OCI-LY3 (cell line): ENCODE measurements at regions not wholly inside any gene's neighbourhood (a gene's known extent, or its start where the extent isn't known, plus 50 kb on each side); places are given as distances from the start of the nearest gene placed in this dataset.
"Not testable (repeated sequence)": the region's sequence is repeated elsewhere in the genome, so short reads cannot be mapped to it uniquely, and the experiment has no call there.

Experiments used
- H2AFZ ChIP-seq: fragments of 200-600, 300-600 bp; shearing (Covaris generic); 2 replicates; pipeline ENCODE4 v1.6.0; 2014; ENCODE audit warnings: antibody characterized with exemption, low read depth, low read length
- H3K27ac ChIP-seq: fragments of 200-600, 300-600 bp; sonication (generic); 2 replicates; pipeline ENCODE4 v1.5.1; 2014; ENCODE audit warnings: mild to moderate bottlenecking, low read length, moderate library complexity, mixed read lengths
- H3K27me3 ChIP-seq: fragments of 200-600, 300-600 bp; sonication (generic); 2 replicates; pipeline ENCODE4 v1.6.1; 2014; ENCODE audit warnings: low read depth, low read length, mixed read lengths
- H3K36me3 ChIP-seq: fragments of 200-600, 300-600 bp; sonication (generic); replicated peaks from 2 replicates; pipeline ENCODE3; 2014; ENCODE audit warnings: low read depth, low read length, mixed read lengths
- H3K4me1 ChIP-seq: fragments of 300-600, 200-600 bp; sonication (generic); 2 replicates; pipeline ENCODE4 v1.6.1; 2014; ENCODE audit warnings: low read length, mixed read lengths
- H3K4me2 ChIP-seq: fragments of 200-600, 300-600 bp; sonication (generic); 2 replicates; pipeline ENCODE4 v1.6.1; 2014; ENCODE audit warnings: low read length, mixed read lengths
- H3K4me3 ChIP-seq: fragments of 300-600, 200-600 bp; sonication (generic); 2 replicates; pipeline ENCODE4 v1.5.1; 2014; ENCODE audit warnings: antibody characterized with exemption, mild to moderate bottlenecking, low read length, moderate library complexity
- H3K79me2 ChIP-seq: fragments of 300-600, 200-600 bp; shearing (Covaris generic); 2 replicates; pipeline ENCODE4 v1.6.1; 2014; ENCODE audit warnings: mild to moderate bottlenecking, low read length, mixed read lengths
- H3K9ac ChIP-seq: fragments of 300-600, 200-600 bp; shearing (Covaris generic); 2 replicates; pipeline ENCODE4 v1.6.0; 2014; ENCODE audit warnings: mild to moderate bottlenecking, low read length, moderate library complexity
- H3K9me3 ChIP-seq: fragments of 200-600, 300-600 bp; shearing (Covaris generic); 2 replicates; pipeline ENCODE4 v1.6.1; 2014; ENCODE audit warnings: low read length, mixed read lengths; ENCODE audit not compliant: insufficient read depth
- H4K20me1 ChIP-seq: fragments of 200-600, 300-600 bp; sonication (generic); 2 replicates; pipeline ENCODE4 v1.6.1; 2016; ENCODE audit warnings: low read length, mixed read lengths; ENCODE audit not compliant: insufficient read depth

- not testable (repeated sequence) for H2AFZ ChIP-seq, H4K20me1 ChIP-seq, H3K4me2 ChIP-seq, H3K36me3 ChIP-seq, H3K4me1 ChIP-seq, H3K79me2 ChIP-seq, H3K9me3 ChIP-seq, H3K27me3 ChIP-seq, H3K9ac ChIP-seq, H3K4me3 ChIP-seq, H3K27ac ChIP-seq
These were observed 69.5 kb downstream of the NPIPA7 start for GRCh38 chr16:16448423-16448822.

GRCh38 chr16:16449712-16450237, 70.8 kb downstream of the NPIPA7 start:
- not testable (repeated sequence) for H3K27me3 ChIP-seq, H2AFZ ChIP-seq, H4K20me1 ChIP-seq, H3K9ac ChIP-seq, H3K4me2 ChIP-seq, H3K27ac ChIP-seq, H3K9me3 ChIP-seq, H3K4me1 ChIP-seq, H3K36me3 ChIP-seq, H3K4me3 ChIP-seq, H3K79me2 ChIP-seq

- H3K27me3 ChIP-seq, H3K9me3 ChIP-seq, H3K27ac ChIP-seq, H3K4me2 ChIP-seq, H2AFZ ChIP-seq, H4K20me1 ChIP-seq, H3K36me3 ChIP-seq, H3K79me2 ChIP-seq, H3K9ac ChIP-seq, H3K4me1 ChIP-seq, H3K4me3 ChIP-seq: not testable (repeated sequence)
These were observed 72.9 kb downstream of the NPIPA7 start for GRCh38 chr16:16451721-16452410.

DNA sequence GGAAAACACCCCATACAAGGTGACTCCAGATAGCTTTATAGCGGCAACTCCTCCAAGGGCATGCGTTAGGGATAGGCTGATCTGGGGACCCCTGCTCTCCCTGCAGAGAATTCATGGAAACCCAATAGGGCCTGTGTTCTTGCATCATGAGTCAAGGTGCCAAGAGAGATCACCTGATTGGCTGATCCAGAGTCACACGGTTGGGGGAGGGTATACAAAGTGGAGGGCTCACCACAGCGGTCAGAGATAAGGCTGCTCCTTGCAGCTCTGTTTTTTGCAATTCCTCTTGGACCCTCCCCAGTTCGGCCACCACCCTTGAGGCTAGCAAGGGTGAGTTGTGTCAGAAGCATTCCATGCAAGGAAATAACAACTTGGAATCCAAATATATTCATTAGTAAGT, 79.6 kb downstream of the NPIPA7 start:
- H3K4me3 ChIP-seq, H3K4me2 ChIP-seq, H3K9me3 ChIP-seq, H3K36me3 ChIP-seq, H3K79me2 ChIP-seq, H4K20me1 ChIP-seq, H3K4me1 ChIP-seq, H3K27me3 ChIP-seq, H3K27ac ChIP-seq, H3K9ac ChIP-seq, H2AFZ ChIP-seq: not testable (repeated sequence)

DNA sequence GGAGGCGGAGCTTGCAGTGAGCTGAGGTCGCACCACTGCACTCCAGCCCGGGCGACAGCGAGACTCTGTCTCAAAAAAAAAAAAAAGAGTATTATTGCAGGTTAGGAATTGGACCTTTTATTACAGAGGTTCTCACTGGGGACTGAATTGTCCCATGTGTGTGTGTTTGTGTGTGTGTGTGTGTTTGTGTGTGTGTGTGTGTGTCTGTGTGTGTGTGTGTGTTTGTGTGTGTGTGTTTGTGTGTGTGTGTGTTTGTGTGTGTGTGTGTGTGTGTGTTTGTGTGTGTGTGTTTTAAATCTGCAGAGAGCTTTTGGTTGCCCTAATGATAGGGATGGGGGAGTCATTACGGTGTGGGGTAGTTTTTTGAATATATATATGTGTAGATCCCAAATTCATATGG, 84.9 kb downstream of the NPIPA7 start:
- H3K27me3 ChIP-seq, H3K36me3 ChIP-seq, H3K79me2 ChIP-seq, H2AFZ ChIP-seq, H3K4me1 ChIP-seq, H3K27ac ChIP-seq, H3K9me3 ChIP-seq, H3K4me3 ChIP-seq, H3K4me2 ChIP-seq, H3K9ac ChIP-seq, H4K20me1 ChIP-seq: not testable (repeated sequence)

DNA sequence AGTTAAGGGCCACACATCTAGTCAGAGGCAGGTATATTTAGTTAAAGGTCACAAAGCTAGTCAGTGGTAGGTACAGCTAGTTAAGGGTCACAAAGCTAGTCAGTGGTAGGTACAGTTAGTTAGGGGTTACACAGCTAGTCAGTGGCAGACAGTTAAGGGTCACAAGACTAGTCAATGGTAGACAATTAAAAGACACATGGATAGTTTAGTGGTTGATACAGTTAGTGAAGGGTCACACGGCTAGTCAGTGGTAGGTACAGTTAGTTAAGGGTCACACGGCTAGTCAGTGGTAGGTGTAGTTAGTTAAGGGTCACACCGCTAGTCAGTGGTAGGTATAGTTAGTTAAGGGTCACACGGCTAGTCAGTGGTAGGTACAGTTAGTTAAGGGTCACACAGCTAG, 110.0 kb downstream of the NPIPA7 start:
- not testable (repeated sequence) for H2AFZ ChIP-seq, H3K36me3 ChIP-seq, H3K27ac ChIP-seq, H3K4me3 ChIP-seq, H3K4me1 ChIP-seq, H4K20me1 ChIP-seq, H3K9me3 ChIP-seq, H3K9ac ChIP-seq, H3K79me2 ChIP-seq, H3K27me3 ChIP-seq, H3K4me2 ChIP-seq

DNA sequence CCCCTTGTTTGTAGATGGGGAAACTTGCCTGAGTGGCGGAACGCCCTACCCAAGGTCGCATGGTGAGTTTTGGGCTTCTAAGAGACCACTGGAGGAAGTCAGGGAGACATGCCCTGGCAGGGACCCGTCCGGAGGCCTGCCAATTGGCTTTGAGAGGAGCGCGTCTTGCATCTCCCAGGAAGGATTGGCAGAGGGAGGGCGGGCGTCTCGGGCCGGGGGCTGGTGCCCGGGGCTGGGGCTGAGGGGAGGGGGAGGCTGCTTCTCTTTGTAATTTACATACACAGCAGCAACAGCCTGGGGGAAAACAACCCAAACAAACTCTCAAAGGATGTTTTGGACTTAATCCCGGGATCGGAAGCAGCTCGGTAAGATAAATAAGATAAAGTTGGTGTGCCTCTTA, 110.5 kb downstream of the NPIPA7 start:
- not testable (repeated sequence) for H3K9me3 ChIP-seq, H3K4me2 ChIP-seq, H3K79me2 ChIP-seq, H3K9ac ChIP-seq, H3K27me3 ChIP-seq, H3K4me3 ChIP-seq, H2AFZ ChIP-seq, H3K27ac ChIP-seq, H4K20me1 ChIP-seq, H3K4me1 ChIP-seq, H3K36me3 ChIP-seq

- H3K4me1 ChIP-seq, H3K9ac ChIP-seq, H3K27ac ChIP-seq, H3K27me3 ChIP-seq, H3K79me2 ChIP-seq, H3K36me3 ChIP-seq, H2AFZ ChIP-seq, H3K4me2 ChIP-seq, H3K4me3 ChIP-seq, H4K20me1 ChIP-seq, H3K9me3 ChIP-seq: not testable (repeated sequence)
These were observed 115.2 kb downstream of the NPIPA7 start for GRCh38 chr16:16494114-16494513.

DNA sequence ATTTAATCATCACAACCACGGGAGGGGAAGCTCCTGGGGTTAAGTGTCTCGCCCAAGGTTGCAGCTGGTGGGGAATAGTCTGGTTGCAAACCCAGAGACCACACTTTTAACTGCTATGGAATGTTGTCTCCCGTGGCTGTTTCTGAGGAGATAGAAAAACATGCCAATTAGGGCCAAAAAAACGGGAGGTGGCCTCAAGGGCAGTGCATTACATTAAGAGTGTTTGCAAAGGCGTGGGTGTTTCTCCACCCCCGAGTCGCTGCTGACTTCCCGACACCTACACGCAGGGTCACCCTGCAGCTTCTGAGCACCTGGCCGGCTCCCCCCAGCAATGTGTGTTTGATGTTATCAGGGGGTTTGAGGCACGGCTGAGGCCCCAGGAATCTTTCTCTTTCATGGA, 116.1 kb downstream of the NPIPA7 start:
- H3K4me3 ChIP-seq, H3K9me3 ChIP-seq, H3K79me2 ChIP-seq, H3K9ac ChIP-seq, H3K36me3 ChIP-seq, H3K27me3 ChIP-seq, H3K4me2 ChIP-seq, H3K27ac ChIP-seq, H2AFZ ChIP-seq, H4K20me1 ChIP-seq, H3K4me1 ChIP-seq: not testable (repeated sequence)

DNA sequence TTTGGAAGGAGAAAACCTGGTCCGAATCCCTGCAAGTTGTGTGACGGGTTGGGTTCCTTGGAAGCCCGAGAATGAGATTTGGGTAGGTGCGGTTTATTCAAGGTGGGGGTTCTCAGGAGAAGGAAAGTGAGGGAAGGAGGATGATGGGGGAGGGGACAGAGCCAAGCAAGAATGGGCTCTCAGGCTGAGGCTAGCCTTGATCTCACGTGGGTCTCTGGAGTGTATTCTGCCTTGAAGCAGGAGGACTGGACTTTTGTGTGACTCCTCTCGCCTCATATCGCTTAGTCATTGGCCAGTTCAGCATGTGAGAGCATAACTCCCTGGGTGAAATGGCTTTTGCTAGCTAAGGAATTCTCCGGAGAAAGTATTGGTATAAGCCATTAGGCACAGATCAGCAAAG, 120.9 kb downstream of the NPIPA7 start:
- H3K27me3 ChIP-seq, H4K20me1 ChIP-seq, H3K36me3 ChIP-seq, H3K79me2 ChIP-seq, H3K4me2 ChIP-seq, H3K4me3 ChIP-seq, H3K27ac ChIP-seq, H3K4me1 ChIP-seq, H2AFZ ChIP-seq, H3K9me3 ChIP-seq, H3K9ac ChIP-seq: not testable (repeated sequence)
